ENCODE measurements at regions not wholly inside any gene's neighbourhood (a gene's known extent, or its start where the extent isn't known, plus 50 kb on each side); places are given as distances from the start of the nearest gene placed in this dataset.

- TF ChIP-seq, protein P1, sequence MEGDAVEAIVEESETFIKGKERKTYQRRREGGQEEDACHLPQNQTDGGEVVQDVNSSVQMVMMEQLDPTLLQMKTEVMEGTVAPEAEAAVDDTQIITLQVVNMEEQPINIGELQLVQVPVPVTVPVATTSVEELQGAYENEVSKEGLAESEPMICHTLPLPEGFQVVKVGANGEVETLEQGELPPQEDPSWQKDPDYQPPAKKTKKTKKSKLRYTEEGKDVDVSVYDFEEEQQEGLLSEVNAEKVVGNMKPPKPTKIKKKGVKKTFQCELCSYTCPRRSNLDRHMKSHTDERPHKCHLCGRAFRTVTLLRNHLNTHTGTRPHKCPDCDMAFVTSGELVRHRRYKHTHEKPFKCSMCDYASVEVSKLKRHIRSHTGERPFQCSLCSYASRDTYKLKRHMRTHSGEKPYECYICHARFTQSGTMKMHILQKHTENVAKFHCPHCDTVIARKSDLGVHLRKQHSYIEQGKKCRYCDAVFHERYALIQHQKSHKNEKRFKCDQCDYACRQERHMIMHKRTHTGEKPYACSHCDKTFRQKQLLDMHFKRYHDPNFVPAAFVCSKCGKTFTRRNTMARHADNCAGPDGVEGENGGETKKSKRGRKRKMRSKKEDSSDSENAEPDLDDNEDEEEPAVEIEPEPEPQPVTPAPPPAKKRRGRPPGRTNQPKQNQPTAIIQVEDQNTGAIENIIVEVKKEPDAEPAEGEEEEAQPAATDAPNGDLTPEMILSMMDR (IDR thresholded peaks at IDR 0.05 in 8 of 11, conservative IDR thresholded peaks at IDR 0.05 in 3 of 11) = no peak
- no peak for TF ChIP-seq POLR2A (IDR thresholded peaks at IDR 0.05)
- no peak for TF ChIP-seq POLR2AphosphoS5 (IDR thresholded peaks at IDR 0.05)
Observed at GRCh38 chr18:38948436-38948835, 1382.8 kb upstream of the CELF4 start.
